Smooth muscle cell (in vitro differentiated cells): ENCODE measurements at regions not wholly inside any gene's neighbourhood (a gene's known extent, or its start where the extent isn't known, plus 50 kb on each side); places are given as distances from the start of the nearest gene placed in this dataset.
A peak's percentile ranks its signal among the peaks of the same experiment; 100 is the strongest.
"Not testable (repeated sequence)": the region's sequence is repeated elsewhere in the genome, so short reads cannot be mapped to it uniquely, and the experiment has no call there.

Source experiments
- DNase-seq: peaks from one replicate; lab custom pipeline; 2025; ENCODE audit not compliant: unreplicated experiment; lab: John Stamatoyannopoulos, UW
- H2AFZ ChIP-seq: fragments of 200-600 bp; sonication (generic); 2 replicates; pipeline ENCODE4 v1.6.0; 2016; ENCODE audit warnings: antibody characterized with exemption, low read depth, mild to moderate bottlenecking
- H3F3A ChIP-seq: fragments of 200-600 bp; sonication (generic); 2 replicates; pipeline ENCODE4 v1.6.0; 2017; ENCODE audit warnings: antibody characterized with exemption, low read depth
- H3K27ac ChIP-seq: fragments of 200-600 bp; sonication (generic); 2 replicates; pipeline ENCODE4 v1.5.1; 2016; ENCODE audit warnings: low read depth, mild to moderate bottlenecking
- H3K27me3 ChIP-seq: fragments of 200-600 bp; sonication (generic); 2 replicates; pipeline ENCODE4 v1.6.1; 2016; ENCODE audit warnings: low read depth, mild to moderate bottlenecking
- H3K36me3 ChIP-seq: fragments of 200-600 bp; sonication (generic); 2 replicates; pipeline ENCODE4 v1.5.1; 2016; ENCODE audit warnings: low read depth
- H3K4me1 ChIP-seq: fragments of 200-600 bp; sonication (generic); 2 replicates; pipeline ENCODE4 v1.5.1; 2016; ENCODE audit warnings: low read depth
- H3K4me2 ChIP-seq: fragments of 200-600 bp; sonication (generic); 2 replicates; pipeline ENCODE4 v1.6.0; 2016; ENCODE audit warnings: mild to moderate bottlenecking
- H3K4me3 ChIP-seq: fragments of 200-600 bp; sonication (generic); 2 replicates; pipeline ENCODE4 v1.5.1; 2016; ENCODE audit warnings: mild to moderate bottlenecking
- H3K79me2 ChIP-seq: fragments of 200-600 bp; sonication (generic); 2 replicates; pipeline ENCODE4 v1.6.0; 2016; ENCODE audit warnings: low read depth, mild to moderate bottlenecking
- H3K9ac ChIP-seq: fragments of 200-600 bp; sonication (generic); 2 replicates; pipeline ENCODE4 v1.6.0; 2016; ENCODE audit warnings: low read depth
- H3K9me3 ChIP-seq: fragments of 200-600 bp; sonication (generic); replicated peaks from 2 replicates; pipeline ENCODE4 v1.5.1; 2016; ENCODE audit warnings: low read depth
- H4K20me1 ChIP-seq: fragments of 200-600 bp; sonication (generic); 2 replicates; pipeline ENCODE4 v1.6.0; 2016; ENCODE audit warnings: low read depth
- WGBS: methylation state at CpG from one replicate; pipeline ENCODE4 v1.1.7; 2016; ENCODE audit warnings: low lambda C conversion rate; 5-methylcytosine and 5-hydroxymethylcytosine counted together
- TF ChIP-seq, protein P1 (sequence below): fragments of 200-600 bp; sonication (generic); IDR thresholded peaks from 2 replicates; pipeline ENCODE4 v1.5.1; 2017; ENCODE audit warnings: borderline replicate concordance, mild to moderate bottlenecking, antibody characterized with exemption; ENCODE audit not compliant: insufficient read depth, poor library complexity, severe bottlenecking

DNA sequence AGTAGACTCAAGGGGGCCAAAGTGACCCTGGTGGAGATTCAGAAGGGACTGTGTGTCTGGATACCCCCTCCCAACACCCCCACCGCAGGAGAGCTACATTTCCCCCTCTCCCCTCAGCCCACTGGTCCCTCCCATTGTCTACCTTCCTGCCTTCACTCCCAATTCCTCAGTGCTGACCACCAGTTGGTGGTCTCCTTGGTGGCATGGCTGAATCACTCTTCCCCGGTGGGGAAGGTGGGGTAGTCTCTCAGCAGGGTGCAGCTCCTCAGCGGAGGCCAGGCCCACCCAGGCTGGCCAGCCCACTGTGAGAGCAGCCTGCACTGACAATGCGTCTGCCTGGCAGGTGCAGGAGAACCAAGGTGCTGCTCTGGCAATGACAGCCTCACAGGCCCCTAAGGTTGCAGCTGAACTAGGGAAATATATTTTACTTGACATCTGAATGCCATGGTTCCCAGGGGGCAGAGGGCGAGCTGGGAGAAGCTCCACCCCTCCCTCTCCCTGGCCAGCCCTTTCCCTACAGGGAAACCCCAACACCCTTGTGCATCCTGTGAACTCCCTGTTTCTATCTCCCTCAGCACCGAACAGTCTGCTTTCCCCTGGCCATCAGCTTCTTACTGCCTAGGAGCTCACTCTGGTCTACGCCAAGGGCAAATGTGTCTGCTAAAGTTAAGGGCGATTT lies 62.6 kb upstream of the PAX8 start:
- TF ChIP-seq, protein P1, sequence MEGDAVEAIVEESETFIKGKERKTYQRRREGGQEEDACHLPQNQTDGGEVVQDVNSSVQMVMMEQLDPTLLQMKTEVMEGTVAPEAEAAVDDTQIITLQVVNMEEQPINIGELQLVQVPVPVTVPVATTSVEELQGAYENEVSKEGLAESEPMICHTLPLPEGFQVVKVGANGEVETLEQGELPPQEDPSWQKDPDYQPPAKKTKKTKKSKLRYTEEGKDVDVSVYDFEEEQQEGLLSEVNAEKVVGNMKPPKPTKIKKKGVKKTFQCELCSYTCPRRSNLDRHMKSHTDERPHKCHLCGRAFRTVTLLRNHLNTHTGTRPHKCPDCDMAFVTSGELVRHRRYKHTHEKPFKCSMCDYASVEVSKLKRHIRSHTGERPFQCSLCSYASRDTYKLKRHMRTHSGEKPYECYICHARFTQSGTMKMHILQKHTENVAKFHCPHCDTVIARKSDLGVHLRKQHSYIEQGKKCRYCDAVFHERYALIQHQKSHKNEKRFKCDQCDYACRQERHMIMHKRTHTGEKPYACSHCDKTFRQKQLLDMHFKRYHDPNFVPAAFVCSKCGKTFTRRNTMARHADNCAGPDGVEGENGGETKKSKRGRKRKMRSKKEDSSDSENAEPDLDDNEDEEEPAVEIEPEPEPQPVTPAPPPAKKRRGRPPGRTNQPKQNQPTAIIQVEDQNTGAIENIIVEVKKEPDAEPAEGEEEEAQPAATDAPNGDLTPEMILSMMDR: no peak
- peaks cover 2% of the 10 kb centered on the region for H3K4me1 ChIP-seq

GRCh38 chr2:113337809-113338208 lies 59.1 kb upstream of the PAX8 start:
- Histone ChIP-seq H3K27ac (no peak overlapping the region), H3K36me3 (no peaks in the 10 kb centered on the region), H3K79me2 (no peaks in the 10 kb centered on the region), H3K4me1 (peaks cover 5% of the 10 kb centered on the region), H3K27me3 (no peaks in the 10 kb centered on the region), H3K9ac (no peak overlapping the region), H3K4me2 (no peak overlapping the region), H3F3A (no peaks in the 10 kb centered on the region), H3K9me3 (no peaks in the 10 kb centered on the region), H4K20me1 (no peaks in the 10 kb centered on the region), H2AFZ (no peak overlapping the region), H3K4me3 (no peak overlapping the region)
- 82% methylated on average over 5 of the region's 5 CpGs for WGBS
- TF ChIP-seq, protein P1: no peak
- no peak for DNase-seq

More for the DNA sequence above, 62.6 kb upstream of the PAX8 start:
- Histone ChIP-seq H2AFZ (no peak overlapping the region), H3K27me3 (no peaks in the 10 kb centered on the region), H3K4me3 (no peak overlapping the region), H3F3A (no peaks in the 10 kb centered on the region), H3K4me2 (no peak overlapping the region), H3K36me3 (no peaks in the 10 kb centered on the region), H3K9me3 (no peaks in the 10 kb centered on the region), H4K20me1 (no peaks in the 10 kb centered on the region), H3K27ac (no peak overlapping the region), H3K9ac (no peak overlapping the region), H3K79me2 (no peaks in the 10 kb centered on the region)
- 86% methylated on average over 8 of the region's 8 CpGs for WGBS
- DNase-seq: no peak

- not testable (repeated sequence) for H3K4me2 ChIP-seq, H3K4me1 ChIP-seq, H3K36me3 ChIP-seq, H3K79me2 ChIP-seq, H3K27ac ChIP-seq, H2AFZ ChIP-seq, H3F3A ChIP-seq, DNase-seq, H3K4me3 ChIP-seq, H3K9me3 ChIP-seq, H3K27me3 ChIP-seq, H4K20me1 ChIP-seq, H3K9ac ChIP-seq
- 24% methylated on average over 3 of the region's 3 CpGs for WGBS
Observed at GRCh38 chr2:113336040-113336439, 57.3 kb upstream of the PAX8 start.

DNA sequence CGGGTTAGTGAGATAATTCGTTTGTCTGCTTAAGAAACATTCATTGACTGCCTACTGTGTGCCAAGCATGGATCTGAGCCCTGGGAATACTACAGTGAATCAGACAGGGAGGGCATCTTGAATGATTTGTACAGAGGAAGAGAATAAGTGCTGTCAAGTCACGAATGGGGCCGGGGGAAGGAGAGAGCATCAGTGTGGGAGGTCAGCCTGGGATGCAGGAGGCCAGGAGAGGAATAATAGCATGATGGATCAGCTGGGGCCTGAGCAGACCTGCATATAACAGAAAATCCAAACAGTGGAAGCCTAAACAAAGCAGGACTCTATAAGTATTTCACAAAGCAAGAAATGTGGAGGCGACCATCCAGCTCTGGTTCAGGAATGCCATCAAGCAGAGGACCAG lies 55.4 kb upstream of the PAX8 start:
- no peak overlapping the region for H3K27ac ChIP-seq
- H3K4me2 ChIP-seq: no peak overlapping the region
- no peak overlapping the region for H3K4me3 ChIP-seq
- H2AFZ ChIP-seq: no peak overlapping the region
- TF ChIP-seq, protein P1: no peak
- H3F3A ChIP-seq: no peaks in the 10 kb centered on the region
- H3K9ac ChIP-seq: no peak overlapping the region
- H4K20me1 ChIP-seq: no peaks in the 10 kb centered on the region
- no peak for DNase-seq
- no peaks in the 10 kb centered on the region for H3K27me3 ChIP-seq
- peaks cover 5% of the 10 kb centered on the region for H3K4me1 ChIP-seq
- no peaks in the 10 kb centered on the region for H3K36me3 ChIP-seq
- no peaks in the 10 kb centered on the region for H3K9me3 ChIP-seq
- 90% methylated on average over 5 of the region's 5 CpGs for WGBS
- H3K79me2 ChIP-seq: no peaks in the 10 kb centered on the region

DNA sequence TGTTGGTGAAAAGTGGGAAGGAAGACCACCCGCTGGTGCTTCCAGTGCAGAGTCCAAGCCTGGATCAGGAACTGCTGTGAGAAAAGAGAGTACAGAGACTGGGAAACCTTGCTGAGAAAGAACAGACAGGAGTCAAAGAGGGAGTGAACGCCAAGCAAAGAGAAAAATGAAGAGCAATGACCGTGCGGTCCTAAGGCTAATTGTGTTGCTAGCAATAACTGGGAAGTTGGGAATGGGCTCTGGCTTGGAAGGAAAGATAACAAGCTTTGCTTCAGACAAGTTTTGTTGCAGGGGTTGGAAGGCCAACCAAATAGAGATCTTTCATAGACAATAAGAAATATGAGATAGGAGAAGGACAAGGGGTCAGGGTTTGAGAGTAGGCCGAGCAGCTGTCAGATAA lies 55.0 kb upstream of the PAX8 start:
- H3K4me2 ChIP-seq, H3K36me3 ChIP-seq, DNase-seq, H3K27me3 ChIP-seq, H2AFZ ChIP-seq, H3F3A ChIP-seq, H3K4me3 ChIP-seq, H4K20me1 ChIP-seq, H3K4me1 ChIP-seq, H3K27ac ChIP-seq, H3K9me3 ChIP-seq, H3K9ac ChIP-seq, H3K79me2 ChIP-seq: not testable (repeated sequence)
- 79% methylated on average over 5 of the region's 5 CpGs for WGBS

DNA sequence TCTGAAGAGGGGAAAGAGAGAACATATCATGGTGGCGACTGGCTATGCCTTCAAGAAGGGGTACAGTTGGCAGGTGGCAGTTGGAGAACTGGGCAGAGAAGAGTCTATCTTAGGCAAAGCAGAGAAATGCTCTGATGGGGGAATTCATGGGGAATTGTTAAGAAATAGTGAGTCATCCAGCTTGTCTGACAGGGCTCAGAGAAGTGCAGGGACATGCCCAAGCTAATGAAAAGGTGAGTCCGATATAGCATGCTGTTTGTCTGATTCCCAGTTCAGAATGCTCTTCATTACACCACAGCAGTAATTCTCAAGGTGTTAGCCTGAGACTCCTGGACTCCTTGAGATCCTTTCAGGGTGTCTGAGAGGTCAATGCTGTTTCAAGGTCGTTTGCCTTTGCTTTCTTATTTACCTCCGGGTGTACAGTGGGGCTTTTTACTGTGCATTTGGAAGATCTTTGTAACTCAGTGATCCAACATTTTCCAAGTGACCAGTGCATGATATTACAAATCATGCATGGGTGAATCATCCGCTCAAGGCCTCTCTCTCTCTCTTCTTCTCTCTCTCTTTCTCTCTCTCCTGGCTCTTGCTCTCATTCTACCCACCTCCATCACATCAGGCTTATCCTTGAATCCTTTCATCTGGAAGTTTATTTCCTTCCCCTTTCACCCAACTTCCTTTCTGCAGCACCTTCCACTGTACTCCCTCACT lies 51.5 kb upstream of the PAX8 start:
- not testable (repeated sequence) for H3K4me1 ChIP-seq, H3K4me3 ChIP-seq, H3K27me3 ChIP-seq, H3K79me2 ChIP-seq, H3K4me2 ChIP-seq, H3F3A ChIP-seq, H2AFZ ChIP-seq, H3K36me3 ChIP-seq, H3K9ac ChIP-seq, DNase-seq, H3K9me3 ChIP-seq, H4K20me1 ChIP-seq
- peak overlapping the region; percentile 49 for H3K27ac ChIP-seq
- WGBS: 69% methylated on average over 5 of the region's 5 CpGs
